HG02678 (cell line): ENCODE measurements at regions not wholly inside any gene's neighbourhood (a gene's known extent, or its start where the extent isn't known, plus 50 kb on each side); places are given as distances from the start of the nearest gene placed in this dataset.
"Not testable (repeated sequence)": the region's sequence is repeated elsewhere in the genome, so short reads cannot be mapped to it uniquely, and the experiment has no call there.

ENCODE experiments used
- ATAC-seq: cut with Tn5 transposase; IDR thresholded peaks from one replicate; pipeline ENCODE4 v1.9.1; 2021; ENCODE audit warnings: mild to moderate bottlenecking, moderate library complexity; ENCODE audit not compliant: unreplicated experiment

GRCh38 chr2:36302911-36303310 is 52.7 kb upstream of the CRIM1 start:
- no peak for ATAC-seq

DNA sequence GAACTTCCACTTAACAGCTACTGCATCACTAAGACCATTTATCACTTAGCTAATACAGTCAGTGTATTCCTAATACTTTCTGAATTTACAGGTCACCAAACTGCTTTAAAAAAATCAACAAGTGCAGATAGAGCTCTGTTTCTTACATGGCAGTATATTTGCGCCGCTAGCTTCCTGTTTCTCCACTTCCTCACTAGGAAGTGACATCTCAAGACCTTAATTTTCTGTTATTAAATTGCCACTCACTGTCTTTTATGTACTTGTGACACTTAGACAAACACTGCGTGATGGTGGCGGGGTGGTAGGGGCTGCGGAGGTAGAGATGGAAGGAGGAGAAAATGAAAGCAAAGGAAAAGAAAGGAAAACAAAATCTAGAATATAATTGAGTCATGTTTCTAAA is 53.7 kb upstream of the CRIM1 start:
- ATAC-seq = no peak

GRCh38 chr2:36300697-36301096 is 54.9 kb upstream of the CRIM1 start:
- no peak for ATAC-seq

- no peak for ATAC-seq
These were observed 58.8 kb upstream of the CRIM1 start for GRCh38 chr2:36296798-36297197.

- no peak for ATAC-seq
These were observed 61.3 kb upstream of the CRIM1 start for GRCh38 chr2:36294316-36294721.

GRCh38 chr2:36290306-36290856 is 65.2 kb upstream of the CRIM1 start:
- ATAC-seq = no peak

DNA sequence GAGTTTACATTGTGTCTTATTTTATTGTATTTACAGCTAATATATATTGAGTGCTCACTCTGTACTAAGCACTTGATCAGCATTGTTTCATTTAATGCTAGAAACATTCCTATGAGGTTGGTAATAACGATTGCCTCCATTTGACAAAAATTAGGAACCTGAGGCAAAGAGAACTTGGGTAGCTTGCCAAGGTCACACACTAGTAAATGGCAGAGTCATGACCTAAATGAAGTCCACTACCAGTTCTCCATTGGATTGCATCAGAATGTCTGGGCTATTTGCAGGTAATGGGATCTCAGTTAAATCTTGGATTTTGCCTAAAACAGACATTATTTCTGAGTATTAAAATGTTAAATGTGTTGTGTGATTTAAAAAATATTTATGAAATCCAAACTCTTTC is 65.8 kb upstream of the CRIM1 start:
- no peak for ATAC-seq

DNA sequence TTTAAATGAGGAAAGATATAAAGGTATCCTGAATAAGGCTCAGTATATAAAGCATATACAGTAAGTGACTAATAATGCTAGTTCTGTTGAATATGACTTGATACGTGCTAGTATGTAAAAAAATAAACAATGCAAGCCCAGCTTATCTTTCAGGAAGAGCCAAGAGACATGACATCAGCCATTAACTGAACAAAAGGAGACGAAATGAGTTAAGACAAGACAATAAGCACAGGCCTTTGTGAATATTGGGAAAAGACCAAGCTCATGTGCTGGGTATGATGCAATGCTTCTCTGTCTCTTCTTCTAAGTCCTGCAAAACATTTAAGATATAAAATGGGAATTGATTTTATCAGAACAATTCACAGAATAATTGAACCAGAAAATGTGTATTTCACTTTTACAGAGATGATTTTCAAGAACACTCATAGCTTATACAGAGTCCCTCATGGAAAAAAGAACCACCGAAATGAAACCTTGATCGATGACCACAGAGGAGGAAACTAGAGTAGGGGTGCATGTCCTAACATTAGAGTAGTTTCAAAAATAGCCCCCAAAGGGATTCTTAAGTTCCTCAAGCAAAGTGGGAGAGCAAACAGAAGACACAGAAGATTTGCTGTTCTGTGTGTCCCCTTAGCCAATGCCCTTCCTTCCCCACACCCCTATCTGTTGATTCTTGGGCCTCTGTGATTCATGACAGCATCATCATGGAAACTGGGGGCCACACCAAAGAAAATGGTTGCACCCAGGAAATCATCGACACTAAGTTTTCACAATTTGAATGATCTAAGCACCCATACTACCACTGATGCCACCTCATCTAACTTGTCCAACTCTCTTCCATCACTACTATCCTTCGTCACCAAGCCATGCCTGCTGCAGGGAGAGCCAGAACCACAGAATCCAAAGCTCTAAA is 68.0 kb upstream of the CRIM1 start:
- peak; percentile 55 for ATAC-seq

DNA sequence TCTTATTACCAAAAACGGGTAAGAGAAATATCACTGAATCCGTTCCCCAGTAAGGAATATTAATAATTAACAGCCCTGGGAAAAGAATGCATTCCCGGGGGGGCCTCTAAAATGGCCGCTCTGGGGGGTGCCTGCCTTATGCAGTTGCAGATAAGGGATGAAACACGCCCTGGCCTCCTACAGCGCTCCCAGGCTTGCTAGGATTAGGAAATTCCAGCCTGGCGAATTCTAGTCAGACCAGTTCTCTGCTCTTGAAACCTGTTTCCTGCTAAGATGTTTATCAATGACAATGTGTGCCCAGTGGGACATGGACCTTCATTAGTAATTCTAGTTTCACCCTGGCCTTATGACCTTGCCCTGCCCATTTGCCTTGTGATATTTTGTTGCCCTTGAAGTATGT is 76.1 kb upstream of the CRIM1 start:
- not testable (repeated sequence) for ATAC-seq

- ATAC-seq = no peak
These were observed 77.6 kb upstream of the CRIM1 start for GRCh38 chr2:36277881-36278523.

GRCh38 chr2:36277146-36277808 is 78.3 kb upstream of the CRIM1 start:
- ATAC-seq = peak; percentile 71

- no peak for ATAC-seq
These were observed 84.3 kb upstream of the CRIM1 start for GRCh38 chr2:36271266-36271665.

GRCh38 chr2:36270758-36271157 is 84.8 kb upstream of the CRIM1 start:
- ATAC-seq = no peak

GRCh38 chr2:36267194-36267593 is 88.4 kb upstream of the CRIM1 start:
- ATAC-seq = no peak

- no peak for ATAC-seq
These were observed 88.9 kb upstream of the CRIM1 start for GRCh38 chr2:36266536-36267121.

DNA sequence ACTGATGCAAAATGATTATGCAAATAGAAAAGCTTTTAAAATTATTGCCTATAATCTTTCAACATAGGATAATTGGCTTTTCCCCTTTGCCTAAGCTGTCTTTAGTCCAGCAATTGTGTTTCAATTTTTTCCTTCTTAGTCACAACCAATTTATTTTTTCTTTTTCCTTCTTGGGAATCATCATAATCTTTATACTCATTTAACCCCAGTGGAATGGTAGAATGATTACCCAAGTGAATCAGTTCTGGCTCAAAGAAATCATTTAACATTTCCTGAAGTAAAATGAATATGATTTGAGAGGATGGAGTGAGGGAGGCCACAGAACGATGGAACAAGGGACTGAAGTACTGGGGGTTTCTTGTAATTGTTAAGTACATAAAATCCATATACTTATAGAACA is 93.0 kb upstream of the CRIM1 start:
- ATAC-seq = no peak

GRCh38 chr2:36255863-36256262 is 99.7 kb upstream of the CRIM1 start:
- ATAC-seq = no peak

GRCh38 chr2:36253086-36253485 is 102.5 kb upstream of the CRIM1 start:
- no peak for ATAC-seq

- peak; percentile 85 for ATAC-seq
These were observed 109.1 kb upstream of the CRIM1 start for GRCh38 chr2:36246320-36246990.

- no peak for ATAC-seq
These were observed 109.9 kb upstream of the CRIM1 start for GRCh38 chr2:36245651-36246050.

DNA sequence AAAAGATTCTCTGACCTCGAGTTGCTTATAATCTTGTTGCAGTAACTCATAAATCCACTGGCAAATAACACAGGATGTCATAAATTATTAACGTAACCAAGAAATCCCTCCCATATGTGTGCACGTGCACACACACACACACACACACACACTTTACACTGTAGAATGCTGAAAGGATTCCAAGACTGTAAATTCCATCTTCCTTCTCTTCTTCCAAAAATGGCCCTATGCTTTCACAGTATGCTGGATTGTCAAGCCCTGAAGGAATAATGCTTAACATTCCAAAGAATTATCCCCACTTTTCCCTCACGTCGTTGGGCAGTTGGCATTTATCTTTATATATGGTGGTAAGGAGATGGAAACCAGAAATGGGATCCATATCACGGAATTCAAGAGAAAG is 117.5 kb upstream of the CRIM1 start:
- no peak for ATAC-seq
